ENCODE measurements at regions not wholly inside any gene's neighbourhood (a gene's known extent, or its start where the extent isn't known, plus 50 kb on each side); places are given as distances from the start of the nearest gene placed in this dataset.
A peak's percentile ranks its signal among the peaks of the same experiment; 100 is the strongest.

- H3K27me3 ChIP-seq (ENCODE audit: control insufficient read depth in 2 of 2, insufficient read depth in 2 of 2, low read length in 2 of 2), result no peaks in the 10 kb centered on the region
- Mint-ChIP-seq H3K27me3 (ENCODE audit: low read depth in 3 of 3) (peaks cover 0 to 3% (median 0%) of the 10 kb centered on the region in 3 donors), H3K4me1 (peaks cover 2% of the 10 kb centered on the region), H3K36me3 (no peaks in the 10 kb centered on the region), H3K9me3 (peaks cover 2 to 9% (median 4%) of the 10 kb centered on the region in 7 donors), H3K27ac (no peak overlapping the region), H3K4me3 (no peak overlapping the region)
- TF ChIP-seq CTCF (IDR thresholded peaks at IDR 0.05), result peak; percentile 9
- H3K79me2 ChIP-seq (ENCODE audit: insufficient read depth, low read length), result no peaks in the 10 kb centered on the region
- no peak overlapping the region for H3K27ac ChIP-seq (ENCODE audit: low read depth in 1 of 2, low read length in 2 of 2)
- no peaks in the 10 kb centered on the region for H4K20me1 ChIP-seq (ENCODE audit: insufficient read depth, low read length)
- no peak for DNase-seq
- H3K4me3 ChIP-seq (replicated peaks in 1 of 3; ENCODE audit: low read depth in 2 of 3, low read length in 3 of 3), result no peak overlapping the region
- 100% methylated on average over 1 of the region's 3 CpGs for WGBS (ENCODE audit: insufficient coverage)
- H3K36me3 ChIP-seq (replicated peaks in 1 of 2; ENCODE audit: control insufficient read depth in 1 of 2, insufficient read depth in 2 of 2, low read length in 2 of 2), result no peaks in the 10 kb centered on the region
- no peak overlapping the region for H3K9ac ChIP-seq (ENCODE audit: insufficient read depth, low read length, poor library complexity, severe bottlenecking)
- no peak overlapping the region for H2AFZ ChIP-seq (ENCODE audit: insufficient read depth, low read depth, low read length, poor library complexity, severe bottlenecking)
- intact Hi-C loops (cut with micrococcal nuclease), result no loop called here
- H3K4me1 ChIP-seq (ENCODE audit: control insufficient read depth in 1 of 2, insufficient read depth in 2 of 2, low read length in 2 of 2), result no peaks in the 10 kb centered on the region
- no peak overlapping the region for H3K4me2 ChIP-seq (replicated peaks; ENCODE audit: extremely low read depth, low read length, poor library complexity, severe bottlenecking)
- peaks cover 3 to 4% of the 10 kb centered on the region in 2 donors for H3K9me3 ChIP-seq (replicated peaks in 1 of 2; ENCODE audit: control insufficient read depth in 1 of 2, insufficient read depth in 1 of 2, low read length in 2 of 2)
These were observed 77.1 kb downstream of the CCNA1 start for GRCh38 chr13:36509369-36509768.

- no peak overlapping the region for H3K27ac Mint-ChIP-seq
- peaks cover 4% of the 10 kb centered on the region for H3K4me1 Mint-ChIP-seq
- Histone ChIP-seq H3K4me1 (ENCODE audit: control insufficient read depth in 1 of 2, insufficient read depth in 2 of 2, low read length in 2 of 2) (no peaks in the 10 kb centered on the region), H3K4me2 (replicated peaks; ENCODE audit: extremely low read depth, low read length, poor library complexity, severe bottlenecking) (no peak overlapping the region), H3K9ac (ENCODE audit: insufficient read depth, low read length, poor library complexity, severe bottlenecking) (no peak overlapping the region), H3K9me3 (replicated peaks in 1 of 2; ENCODE audit: control insufficient read depth in 1 of 2, insufficient read depth in 1 of 2, low read length in 2 of 2) (no peaks in the 10 kb centered on the region), H2AFZ (ENCODE audit: insufficient read depth, low read depth, low read length, poor library complexity, severe bottlenecking) (no peak overlapping the region), H4K20me1 (ENCODE audit: insufficient read depth, low read length) (no peaks in the 10 kb centered on the region), H3K36me3 (replicated peaks in 1 of 2; ENCODE audit: control insufficient read depth in 1 of 2, insufficient read depth in 2 of 2, low read length in 2 of 2) (no peaks in the 10 kb centered on the region), H3K27ac (ENCODE audit: low read depth in 1 of 2, low read length in 2 of 2) (no peak overlapping the region), H3K79me2 (ENCODE audit: insufficient read depth, low read length) (no peaks in the 10 kb centered on the region), H3K27me3 (ENCODE audit: control insufficient read depth in 2 of 2, insufficient read depth in 2 of 2, low read length in 2 of 2) (no peaks in the 10 kb centered on the region), H3K4me3 (replicated peaks in 1 of 3; ENCODE audit: low read depth in 2 of 3, low read length in 3 of 3) (no peak overlapping the region)
- 80% methylated on average over 1 of the region's 5 CpGs for WGBS (ENCODE audit: insufficient coverage)
- DNase-seq, result no peak
- peaks cover 0 to 2% (median 0%) of the 10 kb centered on the region in 7 donors for H3K9me3 Mint-ChIP-seq
- no peak overlapping the region for H3K4me3 Mint-ChIP-seq
- H3K36me3 Mint-ChIP-seq, result no peaks in the 10 kb centered on the region
- TF ChIP-seq CTCF (IDR thresholded peaks at IDR 0.05), result no peak
- intact Hi-C loops (cut with micrococcal nuclease), result no loop called here
- H3K27me3 Mint-ChIP-seq (ENCODE audit: low read depth in 3 of 3), result peaks cover 0 to 2% (median 0%) of the 10 kb centered on the region in 3 donors
These were observed 80.5 kb downstream of the CCNA1 start for GRCh38 chr13:36512771-36513170.
